Activated CD4-positive, alpha-beta T cell treated with anti-CD3 and anti-CD28 coated beads for 48 hours (primary cell): ENCODE measurements at regions not wholly inside any gene's neighbourhood (a gene's known extent, or its start where the extent isn't known, plus 50 kb on each side); places are given as distances from the start of the nearest gene placed in this dataset.

Experiments
- DNase-seq: peaks from one replicate; pipeline ENCODE4 v3.0.0-alpha.2; 2020

DNA sequence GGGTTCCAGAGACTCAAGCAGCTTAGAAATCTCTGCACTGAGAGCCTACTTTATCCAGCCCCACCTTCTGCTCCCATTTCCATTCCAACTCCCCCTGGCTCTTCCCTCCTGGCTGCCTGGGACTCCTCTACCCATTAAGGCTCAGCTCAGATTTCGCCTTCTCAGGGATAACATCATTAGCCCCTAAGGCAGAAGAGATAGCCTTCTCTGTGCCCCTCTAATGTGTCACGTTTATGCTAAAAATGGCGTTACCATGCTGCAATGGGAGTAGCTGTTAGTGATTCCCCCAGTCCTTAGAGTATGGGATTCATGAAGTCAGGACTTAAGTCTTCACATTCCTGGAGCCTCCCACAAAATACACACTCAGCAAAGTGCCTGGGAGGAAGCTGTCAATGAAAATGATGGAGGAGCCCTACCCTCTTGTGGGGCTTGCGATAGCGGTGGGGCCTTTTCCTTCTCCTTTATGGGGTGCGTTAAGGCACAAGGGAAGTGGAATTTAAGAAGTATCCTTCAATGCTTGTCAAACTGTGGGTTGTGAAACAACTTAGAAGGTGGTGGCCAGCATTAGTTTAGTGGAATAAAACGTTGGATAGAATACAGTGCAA, 144.7 kb upstream of the COPS8 start:
- no peak for DNase-seq

DNA sequence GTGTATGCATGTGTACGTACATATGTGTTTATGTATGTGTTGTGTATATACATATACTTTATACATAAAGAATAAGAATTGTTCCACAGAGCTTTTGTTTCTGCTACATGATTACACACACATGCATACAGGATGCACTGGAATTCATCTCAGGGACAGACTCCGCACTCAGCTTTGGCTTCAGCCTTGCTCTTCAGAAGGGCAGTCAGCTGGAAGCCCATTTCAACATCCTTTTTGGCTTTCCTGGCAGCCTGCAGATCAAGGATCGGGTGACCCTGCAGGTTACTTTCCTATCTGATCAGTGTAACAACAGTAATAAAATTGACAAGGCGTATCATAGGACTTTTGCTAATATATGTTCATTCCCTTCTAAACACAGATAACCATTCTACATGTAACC, 144.1 kb upstream of the COPS8 start:
- DNase-seq, result no peak

DNA sequence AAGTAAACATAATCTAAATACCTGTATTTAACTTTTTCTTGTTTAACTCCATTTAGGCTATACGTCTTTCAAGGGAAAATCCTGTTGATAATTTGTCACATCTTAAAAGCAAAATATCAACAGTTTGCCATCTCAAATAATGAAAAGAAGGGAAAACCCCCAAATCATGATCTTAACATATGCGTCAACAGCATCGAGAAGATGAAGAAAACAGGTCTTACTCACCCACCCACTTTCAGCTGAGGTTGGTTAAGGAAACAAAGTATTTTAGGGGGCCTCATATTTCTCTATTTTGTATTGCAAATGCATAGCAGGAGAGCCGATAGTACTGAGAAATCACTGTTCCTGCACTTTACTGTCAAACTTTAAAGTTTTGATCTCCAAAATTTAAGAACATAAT, 143.1 kb upstream of the COPS8 start:
- no peak for DNase-seq

DNA sequence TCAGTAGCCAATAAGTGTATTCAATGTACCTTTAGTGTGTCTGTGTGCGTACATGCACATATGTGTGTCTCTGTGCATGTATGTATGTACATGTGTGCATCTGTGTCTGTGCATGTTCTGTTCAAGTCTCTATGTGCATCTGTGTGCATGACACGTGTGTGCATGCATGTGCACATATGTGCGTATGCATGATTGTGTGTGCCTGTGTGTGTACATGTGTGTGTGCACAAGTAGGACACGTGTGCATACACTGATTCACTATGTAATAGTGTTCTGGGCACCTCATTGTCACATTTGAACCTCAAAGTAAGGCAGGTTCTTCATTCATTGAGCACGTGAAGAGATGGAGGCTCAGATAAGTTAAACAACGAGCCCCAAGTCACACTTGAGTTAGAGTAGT, 142.6 kb upstream of the COPS8 start:
- no peak for DNase-seq

DNA sequence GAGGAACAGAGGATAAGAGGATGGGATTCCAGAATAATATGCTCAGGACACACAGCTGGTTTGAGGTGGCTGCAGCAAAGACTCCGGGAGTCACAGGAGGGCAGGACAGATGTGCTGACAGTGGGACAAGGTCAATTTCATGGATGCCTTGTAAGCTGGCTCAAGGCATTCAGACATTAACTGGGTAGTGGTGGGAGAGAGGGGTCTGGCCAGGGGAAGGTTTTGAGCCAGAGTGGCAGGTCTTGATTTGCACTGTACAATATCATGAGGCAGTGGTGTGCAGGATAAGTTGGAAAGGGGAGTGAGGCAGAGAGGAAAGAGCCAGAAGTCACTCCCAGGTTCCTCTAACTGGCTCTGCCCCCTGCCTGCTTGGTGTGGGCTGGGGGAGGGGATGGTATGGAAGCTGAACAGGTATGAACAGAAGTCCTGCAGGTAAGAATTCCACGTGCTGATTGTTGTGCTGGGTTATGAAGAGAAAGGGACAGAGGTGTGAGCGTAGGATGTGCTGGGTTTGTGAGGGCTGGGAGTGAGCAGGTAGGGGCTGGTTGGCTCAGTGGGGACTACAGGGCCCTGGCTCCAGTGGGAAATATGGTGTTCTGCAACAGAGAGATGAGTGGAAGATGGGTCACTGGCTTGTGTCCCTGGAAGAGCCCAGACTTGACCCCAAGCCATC, 141.7 kb upstream of the COPS8 start:
- no peak for DNase-seq

DNA sequence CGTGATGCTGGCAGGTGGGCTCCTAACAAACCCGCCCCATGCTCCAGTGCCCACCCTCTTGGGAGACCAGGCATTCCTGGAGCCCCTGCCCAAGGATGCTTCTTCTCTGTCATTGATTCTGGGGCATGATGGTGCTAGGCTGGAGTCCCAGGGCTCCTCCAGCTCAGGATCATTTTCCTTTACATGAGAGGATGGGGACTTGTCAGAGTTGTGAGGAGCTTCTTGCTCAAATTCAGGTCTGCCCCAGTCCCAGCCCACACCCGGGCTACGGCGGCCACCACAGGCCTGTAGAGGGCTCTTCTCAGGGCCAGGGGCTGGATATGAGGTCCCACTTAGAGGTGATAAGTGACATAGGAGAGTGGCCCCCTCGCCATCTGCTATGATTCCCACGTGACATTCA, 141.1 kb upstream of the COPS8 start:
- DNase-seq, result no peak

DNA sequence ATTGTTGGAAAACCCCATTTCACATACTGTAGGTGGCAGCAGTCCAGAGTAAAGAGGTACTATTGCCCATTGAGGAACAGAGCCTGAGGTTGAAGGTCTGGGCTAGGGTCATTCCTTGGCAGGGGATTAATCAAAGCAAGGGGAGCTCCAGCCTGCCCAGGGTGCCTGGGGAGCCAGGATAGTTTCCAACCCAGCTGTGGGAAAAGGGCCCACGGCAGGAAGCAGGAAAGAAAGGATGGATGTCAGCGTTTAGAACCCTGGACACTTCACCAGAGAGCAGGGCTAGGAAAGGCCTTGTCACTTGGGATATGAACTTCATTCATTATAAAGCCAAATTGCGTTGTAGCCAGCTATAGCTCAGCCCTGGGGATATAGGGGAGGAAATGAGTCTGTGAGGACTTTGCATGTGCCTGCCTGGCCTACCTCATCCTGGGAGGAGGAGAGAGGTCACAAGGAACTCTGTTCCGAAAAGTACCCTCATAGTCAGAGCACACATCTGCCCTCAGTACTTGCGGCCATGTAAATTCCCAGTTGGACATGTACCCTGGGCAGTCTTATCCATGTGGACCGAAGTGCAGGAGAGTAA, 140.2 kb upstream of the COPS8 start:
- DNase-seq, result no peak

DNA sequence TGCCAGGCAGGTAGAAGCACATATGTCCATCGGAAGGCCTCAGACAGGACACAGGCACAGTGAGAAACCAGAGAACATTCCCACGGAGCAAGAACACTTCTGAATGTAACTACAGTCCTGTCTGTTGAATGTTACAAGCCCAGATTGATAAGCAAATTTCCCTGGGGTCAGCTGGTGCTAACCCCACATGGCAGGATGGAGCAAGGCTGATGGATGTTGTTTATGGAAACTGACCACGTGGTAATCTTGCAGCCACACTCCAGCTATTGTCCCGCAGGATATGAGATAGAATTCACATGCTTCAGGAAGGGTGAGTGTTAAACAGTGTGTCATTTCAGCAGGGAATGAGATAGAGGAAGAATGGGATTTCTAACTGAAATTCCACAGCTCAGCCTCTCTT, 138.8 kb upstream of the COPS8 start:
- no peak for DNase-seq

DNA sequence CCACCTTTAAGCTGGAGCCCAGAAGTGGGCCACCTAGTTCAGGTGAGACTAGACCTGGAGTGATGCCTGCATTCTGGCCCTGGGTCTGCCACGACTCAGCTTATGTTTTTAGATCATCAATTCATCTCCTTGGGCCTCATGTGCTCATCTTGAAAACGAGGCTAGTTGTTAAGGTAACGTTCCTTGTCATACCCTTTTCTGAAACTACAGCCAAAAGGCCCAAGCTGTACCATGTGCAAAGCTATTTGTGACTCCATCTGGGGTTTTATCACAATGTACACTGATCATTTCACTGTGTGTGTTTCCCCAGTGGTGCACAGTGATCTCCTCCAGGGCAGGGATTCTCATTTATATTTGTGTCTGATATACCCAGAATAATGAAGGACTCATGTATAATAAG, 138.4 kb upstream of the COPS8 start:
- DNase-seq, result no peak

DNA sequence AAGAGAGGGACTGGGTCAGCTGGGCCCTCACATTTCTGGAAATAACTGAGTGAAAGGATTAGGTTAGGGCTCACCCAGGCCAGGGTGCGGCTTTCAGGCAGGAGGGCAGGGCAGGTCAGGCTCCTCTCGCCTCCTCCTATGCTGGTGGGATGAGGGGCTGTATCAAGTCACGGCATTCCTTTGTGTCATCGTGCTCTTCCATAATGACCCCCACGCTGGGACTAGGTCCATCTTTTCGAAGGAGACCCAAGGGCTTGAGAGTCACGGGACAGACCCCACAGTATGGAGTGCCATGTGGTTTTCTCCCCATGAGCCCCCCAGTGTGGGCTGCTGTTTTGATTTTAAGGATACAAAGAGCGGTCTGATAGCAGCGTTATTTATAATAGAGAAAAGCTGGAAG, 137.8 kb upstream of the COPS8 start:
- no peak for DNase-seq

DNA sequence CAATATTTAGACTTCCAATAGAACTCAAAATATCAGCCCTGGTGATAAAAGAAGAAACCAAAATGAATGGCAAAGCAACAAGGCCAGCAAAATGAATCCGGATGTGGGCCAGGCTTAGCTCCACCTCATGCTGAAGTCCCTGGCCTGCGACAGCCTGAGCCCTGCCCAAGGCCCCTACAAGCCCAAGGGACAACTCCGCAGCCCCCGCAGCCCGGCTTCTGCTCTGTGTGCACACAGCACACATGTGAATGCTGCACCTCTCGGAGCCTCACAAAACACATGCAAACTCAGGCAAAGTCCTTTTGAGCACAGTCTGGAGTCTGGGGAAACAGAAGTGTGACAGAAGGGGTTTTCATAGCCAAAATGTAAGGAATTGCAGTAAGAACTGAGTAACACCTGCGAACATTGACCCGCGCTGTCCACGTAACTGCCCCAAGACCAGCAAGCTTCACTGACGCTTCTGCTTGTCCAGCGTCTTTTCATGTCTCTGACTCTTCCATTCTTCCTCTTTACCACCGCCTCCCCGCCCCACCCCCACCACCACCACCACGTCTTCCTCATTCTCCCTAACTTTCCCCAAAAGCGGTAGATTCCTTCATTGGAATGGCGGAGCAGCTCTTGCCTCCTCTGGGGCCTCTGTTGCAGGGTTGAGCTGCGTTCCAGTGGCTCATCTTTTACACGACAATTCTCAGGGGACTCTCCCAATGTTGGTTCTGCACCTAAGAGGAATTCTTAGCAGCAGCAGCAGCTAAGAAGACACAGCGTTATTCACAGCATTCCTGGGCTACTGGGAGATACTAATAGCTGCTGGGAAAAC, 136.4 kb upstream of the COPS8 start:
- DNase-seq, result no peak

DNA sequence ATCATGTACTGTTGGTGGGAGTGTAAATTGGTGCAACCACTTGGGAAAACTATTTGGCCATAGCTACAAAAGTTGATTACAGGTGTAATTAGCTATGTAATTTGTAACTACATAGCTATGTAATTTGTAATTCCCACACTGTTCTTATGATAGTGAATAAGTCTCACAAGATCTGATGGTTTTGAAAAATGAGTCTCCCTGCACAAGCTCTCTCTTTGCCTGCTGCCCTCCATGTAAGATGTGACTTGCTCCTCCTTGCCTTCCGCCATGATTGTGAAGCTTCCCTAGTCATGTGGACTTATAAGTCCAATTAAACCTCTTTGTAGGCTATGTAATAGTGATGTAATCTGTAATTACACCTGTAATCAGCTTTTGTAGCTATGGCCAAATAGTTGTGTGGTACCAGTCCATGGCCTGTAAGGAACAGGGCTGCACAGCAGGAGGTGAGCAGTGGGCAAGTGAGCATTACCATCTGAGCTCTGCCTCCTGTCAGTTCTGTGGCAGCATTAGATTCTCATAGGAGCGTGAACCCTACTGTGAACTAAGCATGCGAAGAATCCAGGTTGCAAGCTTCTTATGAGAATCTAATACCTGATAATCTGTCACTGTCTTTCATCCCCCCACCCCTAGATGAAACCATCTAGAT, 133.7 kb upstream of the COPS8 start:
- DNase-seq, result no peak

DNA sequence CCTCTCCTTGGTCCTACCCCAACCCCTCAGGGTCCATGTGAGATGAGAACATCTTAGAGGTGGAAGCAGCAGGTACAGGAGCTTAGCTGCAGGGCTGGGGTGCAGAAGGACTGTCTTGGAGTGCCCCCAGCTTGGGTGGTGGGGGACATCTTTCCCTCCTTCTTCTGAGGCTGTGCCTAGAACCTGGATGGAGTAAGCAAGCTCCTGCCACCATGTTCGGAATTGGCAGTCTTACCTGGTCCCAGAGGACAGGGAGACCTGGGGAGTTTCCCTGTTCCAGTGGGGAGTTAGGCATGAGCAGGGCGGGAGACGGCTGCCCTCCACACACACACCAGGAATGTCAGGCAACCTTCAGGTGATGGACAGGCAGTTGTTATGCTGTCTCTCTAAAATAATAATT, 131.0 kb upstream of the COPS8 start:
- DNase-seq, result no peak

DNA sequence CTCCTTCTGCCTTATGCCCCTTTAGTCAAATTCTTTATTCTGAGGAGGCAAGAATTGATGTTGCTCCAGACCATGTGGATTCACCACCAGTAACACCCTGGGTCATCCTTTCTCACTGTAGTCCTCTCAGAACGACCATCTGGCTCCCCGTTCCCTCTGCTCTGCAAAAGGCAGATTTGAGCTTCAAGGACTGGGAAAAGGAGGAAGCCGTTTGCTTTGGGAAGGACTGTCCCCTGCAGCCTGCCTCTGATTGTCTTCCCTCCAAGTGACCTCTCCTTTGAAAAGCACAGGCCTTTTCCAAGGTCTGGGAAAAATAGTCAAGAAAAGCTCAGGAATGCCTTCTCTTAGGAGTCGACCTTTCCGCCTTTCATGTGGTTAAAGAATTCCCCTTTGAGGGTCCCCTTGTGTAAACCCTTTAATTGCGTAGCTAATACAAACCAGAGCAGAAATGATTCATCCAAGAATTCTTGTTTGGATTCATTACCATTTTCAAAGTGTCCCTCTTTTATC, 130.1 kb upstream of the COPS8 start:
- no peak for DNase-seq

DNA sequence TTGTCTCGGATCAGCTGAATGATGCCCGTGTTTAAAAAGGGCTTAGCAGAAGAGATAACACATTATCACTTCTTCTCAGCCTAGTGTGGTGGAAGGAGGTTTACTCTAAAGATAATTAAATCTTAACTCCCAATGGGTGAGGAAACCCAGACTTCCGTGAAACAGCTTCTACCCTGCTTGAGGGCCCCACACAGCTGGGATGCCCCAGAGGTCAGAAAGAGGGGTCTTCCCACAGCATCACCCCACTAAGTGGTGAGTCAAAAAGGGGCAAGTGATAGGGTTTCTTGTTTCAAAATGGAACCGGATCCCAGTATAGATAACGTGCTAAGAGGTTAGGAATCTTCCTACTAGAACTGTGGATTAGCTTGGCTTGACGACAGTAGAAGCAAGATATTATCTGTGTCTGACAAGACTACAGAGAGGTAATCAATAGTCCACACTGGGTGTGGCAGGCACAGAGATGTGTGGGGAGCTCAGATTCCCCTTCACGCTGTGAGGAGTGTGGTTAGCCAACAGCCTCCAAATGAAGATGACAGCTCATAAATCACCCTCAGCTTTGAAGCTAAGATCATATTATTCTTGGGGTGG, 129.6 kb upstream of the COPS8 start:
- no peak for DNase-seq

DNA sequence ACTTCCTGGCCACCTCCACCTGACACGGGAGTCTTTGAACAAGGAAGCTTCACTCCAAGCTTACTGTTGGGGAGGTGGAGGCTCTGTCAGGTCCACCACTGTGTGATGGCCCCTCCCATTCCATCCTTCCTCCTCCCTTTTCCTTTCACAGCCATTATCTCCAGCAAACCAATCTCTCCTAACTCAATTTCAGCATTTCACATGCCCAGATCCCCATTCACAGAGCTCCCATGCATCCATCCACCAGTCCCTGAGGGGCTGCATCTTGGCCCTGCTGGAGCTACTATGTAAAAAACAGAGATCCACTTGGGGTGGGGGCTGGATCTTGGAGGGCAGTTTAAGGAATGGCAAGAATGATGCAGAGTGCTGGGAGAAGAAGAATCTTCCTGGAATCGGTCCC, 129.0 kb upstream of the COPS8 start:
- no peak for DNase-seq

DNA sequence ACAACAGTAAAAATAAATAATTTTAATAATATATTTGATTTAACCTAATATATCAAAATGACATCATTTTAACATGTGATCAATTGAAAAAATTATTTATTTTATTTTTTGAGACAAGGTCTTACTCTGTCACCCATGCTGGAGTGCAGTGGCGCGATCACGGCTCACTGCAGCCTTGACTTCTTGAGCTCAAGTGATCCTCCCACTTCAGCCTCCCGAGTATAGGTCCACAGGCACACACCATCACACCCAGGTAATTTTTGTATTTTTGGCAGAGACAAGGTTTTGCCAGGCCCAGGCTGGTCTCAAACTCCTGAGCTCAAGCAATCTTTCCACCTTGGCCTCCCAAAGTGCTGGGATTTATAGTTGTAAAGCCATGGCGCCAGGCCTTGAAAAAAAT, 126.7 kb upstream of the COPS8 start:
- DNase-seq, result no peak

DNA sequence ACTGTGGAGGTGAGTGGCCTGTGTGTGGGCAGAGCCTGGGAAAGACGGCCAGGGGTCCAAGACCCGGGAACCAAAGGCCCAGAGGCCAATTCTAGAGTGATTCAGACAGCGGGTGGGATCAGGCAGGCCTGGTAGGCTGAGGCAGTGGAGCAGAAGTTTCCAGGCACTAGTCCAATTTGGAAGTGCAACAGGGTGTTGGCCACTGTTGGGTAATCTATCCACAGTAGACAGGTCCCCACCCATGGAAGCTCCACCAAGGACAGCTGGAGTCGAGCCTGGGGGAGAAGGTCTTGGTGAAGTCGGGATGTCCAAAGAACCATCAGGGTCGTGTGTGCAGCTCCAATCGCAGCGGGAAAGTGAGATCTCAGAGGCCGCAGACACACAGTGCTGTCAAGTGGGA, 125.8 kb upstream of the COPS8 start:
- no peak for DNase-seq

DNA sequence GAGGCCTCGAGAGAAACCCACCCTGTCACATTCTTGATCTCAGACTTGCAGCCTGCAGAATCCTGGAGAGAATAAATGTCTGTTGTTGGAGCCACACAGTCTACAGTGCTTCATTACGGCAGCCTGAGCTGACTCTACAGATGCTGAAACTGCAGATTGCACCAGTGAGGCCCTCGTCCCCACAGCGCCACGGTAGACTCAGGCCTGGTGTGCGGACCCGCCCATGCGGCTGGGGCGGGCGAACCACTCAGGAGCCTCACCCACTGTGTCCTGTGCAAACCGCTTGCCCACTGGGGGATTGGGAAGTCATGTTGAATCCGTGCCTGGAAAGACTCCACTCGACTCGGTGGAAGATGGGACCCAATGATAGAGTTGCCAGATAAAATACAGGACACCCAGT, 125.2 kb upstream of the COPS8 start:
- DNase-seq, result no peak

DNA sequence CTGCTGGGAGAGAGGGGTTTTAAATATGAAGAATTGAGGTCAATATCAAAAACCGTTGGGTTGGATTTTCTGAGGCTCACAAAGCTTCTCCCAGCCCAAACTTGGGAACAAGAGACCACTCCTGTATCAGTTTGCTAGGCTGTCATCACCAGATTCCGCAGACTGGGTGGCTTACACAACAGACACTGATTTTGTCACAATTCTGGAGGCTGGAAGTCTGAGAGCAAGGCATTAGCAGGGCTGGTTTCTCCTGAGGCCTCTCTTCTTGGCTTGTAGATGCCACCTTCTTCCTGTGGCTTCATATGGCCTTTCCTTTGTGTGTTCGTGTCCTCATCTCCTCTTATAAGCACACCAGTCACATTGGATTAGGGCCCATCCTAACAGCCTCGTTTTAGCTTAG, 122.9 kb upstream of the COPS8 start:
- no peak for DNase-seq

DNA sequence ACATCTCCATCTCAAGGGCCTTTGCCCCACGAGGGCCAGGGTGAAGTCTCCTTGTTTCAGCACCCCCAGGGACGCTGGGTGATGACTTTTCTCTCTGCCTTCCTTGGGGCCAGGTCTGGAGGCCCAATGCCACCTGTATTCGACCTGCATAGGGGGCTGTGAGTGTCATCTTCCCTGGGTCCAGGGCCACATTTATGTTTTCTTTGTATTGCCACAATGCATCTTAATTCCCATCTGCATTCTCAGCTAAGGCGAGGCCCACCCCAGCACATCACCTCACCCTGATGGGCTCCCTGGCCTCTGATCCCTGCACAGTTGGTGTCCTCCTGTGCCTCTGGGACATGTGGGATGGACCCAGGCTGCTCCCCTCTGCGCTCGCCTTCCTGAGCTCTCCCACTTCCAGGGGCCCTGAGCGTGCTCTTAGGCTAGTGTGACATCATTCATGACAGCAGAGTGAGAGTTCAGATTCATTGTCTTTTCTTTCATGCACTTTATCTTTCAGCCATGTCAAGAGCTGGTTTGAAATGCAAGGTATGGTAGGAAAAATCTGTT, 122.0 kb upstream of the COPS8 start:
- no peak for DNase-seq

DNA sequence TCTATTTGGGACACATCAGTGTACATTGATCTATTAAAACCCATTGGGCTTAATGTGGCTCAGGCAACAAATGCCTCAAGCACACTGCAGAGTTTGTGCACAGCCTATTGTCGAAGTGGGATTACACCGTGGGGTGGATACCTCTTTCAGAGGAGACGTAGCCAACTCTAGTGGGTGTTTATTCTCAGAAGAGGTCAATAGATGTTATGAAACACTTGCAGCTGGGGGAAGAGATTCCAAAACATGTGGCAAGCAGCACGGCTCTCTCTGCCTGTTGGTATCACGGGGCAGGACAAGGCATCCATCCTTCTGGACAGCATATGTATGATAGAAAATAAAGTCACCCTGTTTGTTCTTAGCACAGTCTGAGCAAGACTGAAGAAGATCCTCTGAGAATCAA, 121.4 kb upstream of the COPS8 start:
- no peak for DNase-seq
